K562 (cell line): ENCODE measurements at regions not wholly inside any gene's neighbourhood (a gene's known extent, or its start where the extent isn't known, plus 50 kb on each side); places are given as distances from the start of the nearest gene placed in this dataset.

ENCODE experiments used
- ATAC-seq: fragments of 200-7000 bp; cut with Tn5 transposase; 3 replicates; pipeline ENCODE4 v1.9.1; 2020; ENCODE audit warnings: moderate library complexity
- BruUV-seq: library from RNA; stranded (reverse); fragments of 400-500 nt; replicated peaks from 2 replicates; lab custom pipeline; 2021; lab: Mats Ljungman, UMichigan
- CTCF ChIA-PET: fragments of 300-600 bp; formaldehyde crosslinking; extraction: SDS; loops from one replicate; lab custom pipeline; 2021; ENCODE audit warnings: low intra/inter-chr PET ratio; lab: Yijun Ruan, JAX
- POLR2A ChIA-PET: fragments of 300-600, 350-650 bp; sonication (Branson Sonifier 250); formaldehyde crosslinking; extraction: SDS; loops from one replicate; lab custom pipeline; 2021; ENCODE audit warnings: antibody characterized with exemption, inconsistent platforms; lab: Yijun Ruan, JAX
- DNase-seq, 4 experiments: peaks; one replicate each; pipeline versions ENCODE4 v3.0.0 to v3.0.0-alpha.2; 2011 to 2018; ENCODE audit warnings: low spot score in 3 of 4, mixed read lengths in 3 of 4; ENCODE audit errors: extremely low read depth in 1 of 4
- FAIRE-seq: peaks from 2 replicates; lab custom pipeline; 2011; peaks lifted over from hg19 to GRCh38; lab: Jason Lieb, UNC
- H2AFZ ChIP-seq: 2 replicates; pipeline ENCODE4 v1.6.0; 2011; ENCODE audit warnings: low read depth, low read length, control low read depth, inconsistent platforms
- H3K27ac ChIP-seq: fragments of 200-600 bp; 3 replicates; pipeline ENCODE4 v1.8.0; 2011; ENCODE audit warnings: low read depth, mild to moderate bottlenecking, control low read depth, inconsistent platforms, low read length, moderate library complexity, mixed read lengths; ENCODE audit errors: extremely low read depth
- H3K27me3 ChIP-seq, 2 experiments: fragments of 300-600 bp in 1 of 2; 2 replicates in 1 of 2; 3 replicates in 1 of 2; pipeline versions ENCODE4 v1.6.0 to v1.8.0; 2011; ENCODE audit warnings: inconsistent platforms in 2 of 2, low read length in 2 of 2, mild to moderate bottlenecking in 1 of 2, mixed read lengths in 1 of 2, moderate library complexity in 1 of 2; ENCODE audit not compliant: control insufficient read depth in 2 of 2, insufficient read depth in 2 of 2
- H3K36me3 ChIP-seq: fragments of 300-600 bp; 3 replicates; pipeline ENCODE4 v1.8.0; 2011; ENCODE audit warnings: mild to moderate bottlenecking, low read length, inconsistent platforms; ENCODE audit not compliant: control insufficient read depth, insufficient read depth
- H3K4me1 ChIP-seq, 2 experiments: fragments of 200-600 bp in 1 of 2; replicated peaks in 1 of 2; 2 replicates in 1 of 2; 3 replicates in 1 of 2; pipeline versions ENCODE4 v1.5.1 to v1.8.0; 2011; ENCODE audit warnings: inconsistent platforms in 2 of 2, low read length in 2 of 2, mild to moderate bottlenecking in 1 of 2, mixed read lengths in 1 of 2, moderate library complexity in 1 of 2; ENCODE audit not compliant: control insufficient read depth in 2 of 2, insufficient read depth in 2 of 2
- H3K4me2 ChIP-seq: 2 replicates; pipeline ENCODE4 v1.6.1; 2011; ENCODE audit warnings: low read length, control low read depth, inconsistent platforms, mixed read lengths; ENCODE audit not compliant: insufficient read depth
- H3K4me3 ChIP-seq: fragments of 200-600 bp; sonication (generic), shearing (Covaris generic); 2 replicates; pipeline ENCODE4 v1.5.1; 2016; ENCODE audit warnings: control low read depth, inconsistent platforms
- H3K79me2 ChIP-seq: fragments of 200-600 bp; 3 replicates; pipeline ENCODE4 v1.8.0; 2011; ENCODE audit warnings: low read length, inconsistent platforms; ENCODE audit not compliant: control insufficient read depth, insufficient read depth
- H3K9ac ChIP-seq, 2 experiments: 2 replicates each; pipeline versions ENCODE4 v1.6.0 to v1.6.1; 2011; ENCODE audit warnings: low read depth in 2 of 2, low read length in 2 of 2, control low read depth in 1 of 2, inconsistent platforms in 1 of 2, mild to moderate bottlenecking in 1 of 2, mixed read lengths in 1 of 2; ENCODE audit not compliant: insufficient read depth in 1 of 2
- H3K9me1 ChIP-seq: one replicate; pipeline ENCODE4 v1.6.0; 2011; ENCODE audit warnings: inconsistent platforms, mild to moderate bottlenecking, low read length, moderate library complexity; ENCODE audit not compliant: control insufficient read depth, insufficient read depth
- H3K9me3 ChIP-seq: replicated peaks from 2 replicates; pipeline ENCODE4 v1.5.1; 2011; ENCODE audit warnings: low read depth, low read length, inconsistent platforms; ENCODE audit not compliant: control insufficient read depth, insufficient read depth
- H4K20me1 ChIP-seq: replicated peaks from 2 replicates; pipeline ENCODE4 v1.6.1; 2011; ENCODE audit warnings: low read length, inconsistent platforms, mixed read lengths; ENCODE audit not compliant: control insufficient read depth, insufficient read depth
- CBFB ChIP-seq: sonication (generic); formaldehyde crosslinking; IDR thresholded peaks from 2 replicates; pipeline ENCODE4 v1.4.0; 2020; ENCODE audit warnings: mild to moderate bottlenecking, missing genetic modification reagents
- CREB3L1 ChIP-seq: fragments of 450-650 bp; IDR thresholded peaks from 2 replicates; pipeline ENCODE4 v1.6.1; 2014; ENCODE audit warnings: low read depth, mild to moderate bottlenecking, moderate library complexity, borderline replicate concordance
- HDAC8 ChIP-seq: fragments of 450-650 bp; IDR thresholded peaks from 2 replicates; pipeline ENCODE4 v1.6.1; 2016; ENCODE audit warnings: mild to moderate bottlenecking, missing genetic modification characterization, moderate library complexity, missing compliant biosample characterization
- NR3C1 ChIP-seq: sonication (generic); formaldehyde crosslinking; IDR thresholded peaks from 2 replicates; pipeline ENCODE4 v1.8.1; 2022; ENCODE audit warnings: missing genetic modification reagents
- POLR3A ChIP-seq: IDR thresholded peaks from 2 replicates; pipeline ENCODE4 v1.6.1; 2011; ENCODE audit warnings: borderline replicate concordance, mild to moderate bottlenecking, moderate library complexity; ENCODE audit not compliant: insufficient read length, insufficient read depth; ENCODE audit errors: extremely low read depth
- RFX1 ChIP-seq: fragments of 450-650 bp; IDR thresholded peaks from 2 replicates; pipeline ENCODE4 v1.6.1; 2016; ENCODE audit warnings: mild to moderate bottlenecking, moderate library complexity
- UBTF ChIP-seq, 2 experiments: IDR thresholded peaks; 2 replicates each; pipeline ENCODE4 v1.6.1; 2012; ENCODE audit warnings: improper control_type of control experiment in 2 of 2, low read depth in 2 of 2, low read length in 2 of 2, borderline replicate concordance in 1 of 2
- ZNF263 ChIP-seq: sonication (generic); formaldehyde crosslinking; IDR thresholded peaks from 2 replicates; pipeline ENCODE4 v1.8.0; 2022; ENCODE audit warnings: mild to moderate bottlenecking, missing genetic modification reagents, borderline replicate concordance
- ZNF3 ChIP-seq: fragments of 250-450 bp; sonication (Bioruptor Pico); IDR thresholded peaks from 2 replicates; pipeline ENCODE4 v1.5.0; 2021; ENCODE audit warnings: mild to moderate bottlenecking, moderate library complexity
- WGBS: fragments of 100-300 bp; shearing (Covaris generic); methylation state at CpG from one replicate; pipeline ENCODE4 v1.1.6; 2016; ENCODE audit warnings: low coverage, mixed read lengths; ENCODE audit not compliant: insufficient coverage; ENCODE audit errors: missing lambda C conversion rate; 5-methylcytosine and 5-hydroxymethylcytosine counted together
- in situ Hi-C: fragments of 300-500 bp; cut with MboI; formaldehyde crosslinking; loops from 4 replicates; pipeline ENCODE4 v1.15.0; 2018; ENCODE audit warnings: inconsistent platforms, mixed read lengths
- intact Hi-C: fragments of 100-400 bp; cut with micrococcal nuclease; formaldehyde crosslinking; loops from 2 replicates; pipeline ENCODE4 v1.14.2; 2022

- no peaks in the 10 kb centered on the region for H3K79me2 ChIP-seq
- no peaks in the 10 kb centered on the region for H3K4me1 ChIP-seq
- intact Hi-C loops (no loop called here), in situ Hi-C loops (no loop called here)
- 0% methylated on average over 2 of the region's 2 CpGs for WGBS
- ChIA-PET POLR2A (no interaction called here), CTCF (no interaction called here)
- H3K4me3 ChIP-seq = no peak overlapping the region
- no peaks in the 10 kb centered on the region for H3K27me3 ChIP-seq
- H3K9me3 ChIP-seq = no peaks in the 10 kb centered on the region
- H3K9me1 ChIP-seq = no peaks in the 10 kb centered on the region
- H2AFZ ChIP-seq = no peak overlapping the region
- no peak for TF ChIP-seq CBFB
- TF ChIP-seq UBTF (IDR thresholded peaks at IDR 0.05; ENCODE audit: borderline replicate concordance in 1 of 2, low read depth in 2 of 2, low read length in 2 of 2) = no peak
- TF ChIP-seq POLR3A = no peak
- TF ChIP-seq ZNF3 (CRISPR knock-in tag) = no peak
- no peak for TF ChIP-seq RFX1
- no peak for TF ChIP-seq HDAC8 (tag)
- no peak for TF ChIP-seq NR3C1 (CRISPR knock-in tag)
- TF ChIP-seq CREB3L1 = no peak
- TF ChIP-seq ZNF263 (CRISPR knock-in tag) = no peak
- H3K4me2 ChIP-seq = no peak overlapping the region
- no peak for DNase-seq
- no peak for FAIRE-seq
- ATAC-seq = no peak
- no TSS peak for BruUV-seq
- H4K20me1 ChIP-seq = no peaks in the 10 kb centered on the region
- H3K9ac ChIP-seq = no peak overlapping the region
- H3K36me3 ChIP-seq = no peaks in the 10 kb centered on the region
- no peak overlapping the region for H3K27ac ChIP-seq
Measured at GRCh38 chr10:89926736-89927135, 225.3 kb downstream of the KIF20B start.
